K562 (cell line): ENCODE measurements at regions not wholly inside any gene's neighbourhood (a gene's known extent, or its start where the extent isn't known, plus 50 kb on each side); places are given as distances from the start of the nearest gene placed in this dataset.

ENCODE experiments used
- ARHGAP35 ChIP-seq: fragments of 450-650 bp; IDR thresholded peaks from 2 replicates; pipeline ENCODE4 v1.6.1; 2018; ENCODE audit not compliant: partially characterized antibody
- BCOR ChIP-seq: fragments of 450-650 bp; IDR thresholded peaks from 2 replicates; pipeline ENCODE4 v1.6.1; 2016
- DDX20 ChIP-seq: fragments of 450-650 bp; IDR thresholded peaks from 2 replicates; pipeline ENCODE4 v1.6.1; 2016; ENCODE audit warnings: missing genetic modification characterization, low read depth, mild to moderate bottlenecking, missing compliant biosample characterization, moderate library complexity
- FOSL1 ChIP-seq: fragments of 200-800 bp; sonication (Bioruptor generic); conservative IDR thresholded peaks from 2 replicates; pipeline ENCODE4 v1.6.1; 2016; ENCODE audit warnings: missing genetic modification characterization, missing compliant biosample characterization
- FOXA3 ChIP-seq, 2 experiments: fragments of 450-650 bp in 1 of 2; sonication (generic) in 1 of 2; formaldehyde crosslinking; IDR thresholded peaks in 1 of 2; conservative IDR thresholded peaks in 1 of 2; 2 replicates each; pipeline versions ENCODE4 v1.4.0 to v1.8.0; 2020 to 2022; ENCODE audit warnings: mild to moderate bottlenecking in 2 of 2, missing genetic modification reagents in 1 of 2
- FOXJ2 ChIP-seq: fragments of 200-800 bp; sonication (Bioruptor generic); IDR thresholded peaks from 2 replicates; pipeline ENCODE4 v1.6.1; 2016; ENCODE audit warnings: missing genetic modification characterization, missing compliant biosample characterization
- JUND ChIP-seq, 2 experiments: IDR thresholded peaks; 2 replicates in 1 of 2; 3 replicates in 1 of 2; pipeline ENCODE4 v1.6.1; 2011; ENCODE audit warnings: borderline replicate concordance in 2 of 2, low read depth in 2 of 2, low read length in 2 of 2, improper control_type of control experiment in 1 of 2, missing biosample characterization in 1 of 2, missing genetic modification characterization in 1 of 2, missing genetic modification reagents in 1 of 2
- MECOM ChIP-seq: fragments of 250-450 bp; sonication (Bioruptor Pico); IDR thresholded peaks from 2 replicates; pipeline ENCODE4 v1.8.0; 2022; ENCODE audit warnings: inconsistent platforms
- MED1 ChIP-seq: sonication (generic); formaldehyde crosslinking; IDR thresholded peaks from 2 replicates; pipeline ENCODE4 v1.8.1; 2023; ENCODE audit warnings: missing genetic modification reagents, borderline replicate concordance
- NRF1 ChIP-seq, 2 experiments: fragments of 450-650 bp; IDR thresholded peaks in 1 of 2; conservative IDR thresholded peaks in 1 of 2; 2 replicates each; pipeline ENCODE4 v1.6.1; 2014; ENCODE audit warnings: mild to moderate bottlenecking in 2 of 2
- PML ChIP-seq: IDR thresholded peaks from 2 replicates; pipeline ENCODE4 v1.6.1; 2012; ENCODE audit warnings: low read length, inconsistent platforms
- POLR2AphosphoS5 ChIP-seq: IDR thresholded peaks from 2 replicates; pipeline ENCODE4 v1.6.1; 2011; ENCODE audit warnings: mild to moderate bottlenecking, low read depth, low read length, moderate library complexity; ENCODE audit not compliant: control insufficient read depth, insufficient read depth
- TEAD4 ChIP-seq, 2 experiments: sonication (generic) in 1 of 2; formaldehyde crosslinking in 1 of 2; IDR thresholded peaks; 2 replicates each; pipeline versions ENCODE4 v1.6.1 to v1.8.0; 2012 to 2022; ENCODE audit warnings: borderline replicate concordance in 1 of 2, inconsistent platforms in 1 of 2, low read length in 1 of 2, mild to moderate bottlenecking in 1 of 2, missing genetic modification reagents in 1 of 2
- ZNF589 ChIP-seq: fragments of 200-800 bp; sonication (Bioruptor generic); IDR thresholded peaks from 2 replicates; pipeline ENCODE4 v1.6.1; 2016; ENCODE audit warnings: low read depth, missing genetic modification characterization, missing compliant biosample characterization
- ZNF668 ChIP-seq: fragments of 250-450 bp; sonication (Bioruptor Pico); IDR thresholded peaks from 2 replicates; pipeline ENCODE4 v1.8.0; 2022; ENCODE audit warnings: mild to moderate bottlenecking, inconsistent platforms
- TF ChIP-seq, protein P1 (sequence below): IDR thresholded peaks from 2 replicates; pipeline ENCODE4 v1.6.1; 2014; ENCODE audit warnings: antibody characterized with exemption
- TF ChIP-seq, protein P2 (sequence below), 3 experiments: fragments of 200-800 bp in 1 of 3; fragments of 250-450 bp in 1 of 3; fragments of 450-650 bp in 1 of 3; sonication (Bioruptor Pico) in 1 of 3; sonication (Bioruptor generic) in 1 of 3; formaldehyde crosslinking in 1 of 3; IDR thresholded peaks; 2 replicates each; pipeline versions ENCODE4 v1.6.1 to v1.8.0; 2016 to 2022; ENCODE audit warnings: mild to moderate bottlenecking in 2 of 3, missing genetic modification characterization in 2 of 3, missing compliant biosample characterization in 1 of 3, moderate library complexity in 1 of 3
- TF ChIP-seq, protein P3 (sequence below): fragments of 250-450 bp; sonication (Bioruptor Pico); IDR thresholded peaks from 2 replicates; pipeline ENCODE4 v1.8.0; 2022; ENCODE audit warnings: moderate library complexity, mild to moderate bottlenecking, inconsistent platforms
- TF ChIP-seq, protein P4 (sequence below): sonication (generic); formaldehyde crosslinking; IDR thresholded peaks from 2 replicates; pipeline ENCODE4 v1.8.1; 2023; ENCODE audit warnings: mild to moderate bottlenecking, missing genetic modification reagents

DNA sequence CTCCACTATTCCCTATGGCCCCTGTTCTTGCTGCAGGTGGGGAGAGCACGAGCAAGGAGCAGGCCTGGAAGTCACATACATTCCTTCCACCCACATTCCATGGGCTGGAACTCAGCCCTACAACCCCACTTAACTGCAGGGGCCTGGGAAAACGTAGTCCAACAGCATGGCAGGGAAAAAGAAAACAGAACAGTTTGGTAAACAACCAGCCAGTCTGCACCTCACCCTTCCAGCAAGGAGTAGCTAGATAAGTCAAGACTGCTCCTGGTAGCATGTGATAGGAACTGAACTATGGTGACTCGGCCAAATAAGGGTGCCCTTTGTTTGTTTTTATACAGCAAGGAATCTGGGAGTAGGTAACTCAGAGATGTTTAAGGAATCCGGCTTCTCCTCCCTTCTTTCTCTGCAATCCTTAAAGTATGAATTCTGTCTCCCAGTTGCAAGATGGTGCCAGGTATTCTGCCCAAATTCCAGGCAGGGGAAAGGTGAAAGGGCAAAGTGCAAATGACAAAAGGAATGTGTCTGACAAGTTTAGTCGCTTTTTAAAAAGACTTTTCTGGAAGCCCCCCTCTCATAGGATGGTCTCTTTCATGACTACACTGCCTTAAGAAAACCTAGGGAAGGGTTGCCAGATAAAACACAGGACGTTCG is 311.7 kb upstream of the NEBL start (continued):
- TF ChIP-seq, protein P1, sequence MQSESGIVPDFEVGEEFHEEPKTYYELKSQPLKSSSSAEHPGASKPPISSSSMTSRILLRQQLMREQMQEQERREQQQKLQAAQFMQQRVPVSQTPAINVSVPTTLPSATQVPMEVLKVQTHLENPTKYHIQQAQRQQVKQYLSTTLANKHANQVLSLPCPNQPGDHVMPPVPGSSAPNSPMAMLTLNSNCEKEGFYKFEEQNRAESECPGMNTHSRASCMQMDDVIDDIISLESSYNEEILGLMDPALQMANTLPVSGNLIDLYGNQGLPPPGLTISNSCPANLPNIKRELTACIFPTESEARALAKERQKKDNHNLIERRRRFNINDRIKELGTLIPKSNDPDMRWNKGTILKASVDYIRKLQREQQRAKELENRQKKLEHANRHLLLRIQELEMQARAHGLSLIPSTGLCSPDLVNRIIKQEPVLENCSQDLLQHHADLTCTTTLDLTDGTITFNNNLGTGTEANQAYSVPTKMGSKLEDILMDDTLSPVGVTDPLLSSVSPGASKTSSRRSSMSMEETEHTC: peak; percentile 50; the same call in 1 of the 2 replicates
- TF ChIP-seq FOXJ2 (tag): peak; percentile 83
- TF ChIP-seq, protein P2, sequence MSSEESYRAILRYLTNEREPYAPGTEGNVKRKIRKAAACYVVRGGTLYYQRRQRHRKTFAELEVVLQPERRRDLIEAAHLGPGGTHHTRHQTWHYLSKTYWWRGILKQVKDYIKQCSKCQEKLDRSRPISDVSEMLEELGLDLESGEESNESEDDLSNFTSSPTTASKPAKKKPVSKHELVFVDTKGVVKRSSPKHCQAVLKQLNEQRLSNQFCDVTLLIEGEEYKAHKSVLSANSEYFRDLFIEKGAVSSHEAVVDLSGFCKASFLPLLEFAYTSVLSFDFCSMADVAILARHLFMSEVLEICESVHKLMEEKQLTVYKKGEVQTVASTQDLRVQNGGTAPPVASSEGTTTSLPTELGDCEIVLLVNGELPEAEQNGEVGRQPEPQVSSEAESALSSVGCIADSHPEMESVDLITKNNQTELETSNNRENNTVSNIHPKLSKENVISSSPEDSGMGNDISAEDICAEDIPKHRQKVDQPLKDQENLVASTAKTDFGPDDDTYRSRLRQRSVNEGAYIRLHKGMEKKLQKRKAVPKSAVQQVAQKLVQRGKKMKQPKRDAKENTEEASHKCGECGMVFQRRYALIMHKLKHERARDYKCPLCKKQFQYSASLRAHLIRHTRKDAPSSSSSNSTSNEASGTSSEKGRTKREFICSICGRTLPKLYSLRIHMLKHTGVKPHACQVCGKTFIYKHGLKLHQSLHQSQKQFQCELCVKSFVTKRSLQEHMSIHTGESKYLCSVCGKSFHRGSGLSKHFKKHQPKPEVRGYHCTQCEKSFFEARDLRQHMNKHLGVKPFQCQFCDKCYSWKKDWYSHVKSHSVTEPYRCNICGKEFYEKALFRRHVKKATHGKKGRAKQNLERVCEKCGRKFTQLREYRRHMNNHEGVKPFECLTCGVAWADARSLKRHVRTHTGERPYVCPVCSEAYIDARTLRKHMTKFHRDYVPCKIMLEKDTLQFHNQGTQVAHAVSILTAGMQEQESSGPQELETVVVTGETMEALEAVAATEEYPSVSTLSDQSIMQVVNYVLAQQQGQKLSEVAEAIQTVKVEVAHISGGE (CRISPR knock-in tag; IDR thresholded peaks at IDR 0.05): peak in 1 of 3 experiments; percentile 55; a peak in 2 of 6 replicates
- TF ChIP-seq ARHGAP35: no peak
- 0 out of 2 replicates have a peak, but pooled peaks have one; percentile 24 for TF ChIP-seq PML
- TF ChIP-seq ZNF668: no peak
- TF ChIP-seq MECOM (CRISPR knock-in tag): no peak
- TF ChIP-seq BCOR: peak; percentile 39; the same call in 1 of the 2 replicates
- peak; percentile 84 for TF ChIP-seq POLR2AphosphoS5
- peak; percentile 79 to 82; a peak in 3 of 4 replicates for TF ChIP-seq FOXA3 (CRISPR knock-in tag; conservative IDR thresholded peaks at IDR 0.05 in 1 of 2, IDR thresholded peaks at IDR 0.05 in 1 of 2)
- peak; percentile 32; the same call in 1 of the 2 replicates for TF ChIP-seq JUND (IDR thresholded peaks at IDR 0.05; ENCODE audit: borderline replicate concordance, low read depth, low read length)
- peak; percentile 32; the same call in 1 of the 3 replicates for TF ChIP-seq JUND (tag; IDR thresholded peaks at IDR 0.05; ENCODE audit: borderline replicate concordance, low read depth, low read length)
- no peak for TF ChIP-seq NRF1 (conservative IDR thresholded peaks at IDR 0.05 in 1 of 2, IDR thresholded peaks at IDR 0.05 in 1 of 2)
- 0 out of 2 replicates have a peak, but pooled peaks have one; percentile 44 for TF ChIP-seq DDX20 (tag)
- TF ChIP-seq, protein P3, sequence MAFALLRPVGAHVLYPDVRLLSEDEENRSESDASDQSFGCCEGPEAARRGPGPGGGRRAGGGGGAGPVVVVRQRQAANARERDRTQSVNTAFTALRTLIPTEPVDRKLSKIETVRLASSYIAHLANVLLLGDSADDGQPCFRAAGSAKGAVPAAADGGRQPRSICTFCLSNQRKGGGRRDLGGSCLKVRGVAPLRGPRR (CRISPR knock-in tag): no peak
- TF ChIP-seq FOSL1 (tag): peak; percentile 51
- TF ChIP-seq MED1: no peak
- TF ChIP-seq, protein P4, sequence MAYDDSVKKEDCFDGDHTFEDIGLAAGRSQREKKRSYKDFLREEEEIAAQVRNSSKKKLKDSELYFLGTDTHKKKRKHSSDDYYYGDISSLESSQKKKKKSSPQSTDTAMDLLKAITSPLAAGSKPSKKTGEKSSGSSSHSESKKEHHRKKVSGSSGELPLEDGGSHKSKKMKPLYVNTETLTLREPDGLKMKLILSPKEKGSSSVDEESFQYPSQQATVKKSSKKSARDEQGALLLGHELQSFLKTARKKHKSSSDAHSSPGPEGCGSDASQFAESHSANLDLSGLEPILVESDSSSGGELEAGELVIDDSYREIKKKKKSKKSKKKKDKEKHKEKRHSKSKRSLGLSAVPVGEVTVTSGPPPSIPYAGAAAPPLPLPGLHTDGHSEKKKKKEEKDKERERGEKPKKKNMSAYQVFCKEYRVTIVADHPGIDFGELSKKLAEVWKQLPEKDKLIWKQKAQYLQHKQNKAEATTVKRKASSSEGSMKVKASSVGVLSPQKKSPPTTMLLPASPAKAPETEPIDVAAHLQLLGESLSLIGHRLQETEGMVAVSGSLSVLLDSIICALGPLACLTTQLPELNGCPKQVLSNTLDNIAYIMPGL (CRISPR knock-in tag): no peak
- peak; percentile 21; the same call in 1 of the 2 replicates for TF ChIP-seq ZNF589
- TF ChIP-seq TEAD4 (IDR thresholded peaks at IDR 0.05; ENCODE audit: low read length): peak; percentile 87
- TF ChIP-seq TEAD4 (CRISPR knock-in tag; IDR thresholded peaks at IDR 0.05; ENCODE audit: borderline replicate concordance): no peak
